KOPT-K1 (cell line): ENCODE measurements at regions not wholly inside any gene's neighbourhood (a gene's known extent, or its start where the extent isn't known, plus 50 kb on each side); places are given as distances from the start of the nearest gene placed in this dataset.

Experiments
- H3K27ac ChIP-seq: fragments of 200-600 bp; sonication (generic); 2 replicates; pipeline ENCODE4 v1.5.1; 2016; ENCODE audit warnings: antibody characterized with exemption, mild to moderate bottlenecking, low read depth, low read length; ENCODE audit not compliant: poor library complexity, severe bottlenecking
- H3K36me3 ChIP-seq: fragments of 200-600 bp; sonication (generic); 2 replicates; pipeline ENCODE4 v1.5.1; 2017; ENCODE audit warnings: antibody characterized with exemption, mild to moderate bottlenecking, low read length, moderate library complexity; ENCODE audit not compliant: insufficient read depth
- H3K9me3 ChIP-seq: fragments of 200-600 bp; sonication (generic); 2 replicates; pipeline ENCODE4 v1.5.1; 2017; ENCODE audit warnings: antibody characterized with exemption, low read length, mild to moderate bottlenecking; ENCODE audit not compliant: insufficient read depth, poor library complexity, severe bottlenecking

DNA sequence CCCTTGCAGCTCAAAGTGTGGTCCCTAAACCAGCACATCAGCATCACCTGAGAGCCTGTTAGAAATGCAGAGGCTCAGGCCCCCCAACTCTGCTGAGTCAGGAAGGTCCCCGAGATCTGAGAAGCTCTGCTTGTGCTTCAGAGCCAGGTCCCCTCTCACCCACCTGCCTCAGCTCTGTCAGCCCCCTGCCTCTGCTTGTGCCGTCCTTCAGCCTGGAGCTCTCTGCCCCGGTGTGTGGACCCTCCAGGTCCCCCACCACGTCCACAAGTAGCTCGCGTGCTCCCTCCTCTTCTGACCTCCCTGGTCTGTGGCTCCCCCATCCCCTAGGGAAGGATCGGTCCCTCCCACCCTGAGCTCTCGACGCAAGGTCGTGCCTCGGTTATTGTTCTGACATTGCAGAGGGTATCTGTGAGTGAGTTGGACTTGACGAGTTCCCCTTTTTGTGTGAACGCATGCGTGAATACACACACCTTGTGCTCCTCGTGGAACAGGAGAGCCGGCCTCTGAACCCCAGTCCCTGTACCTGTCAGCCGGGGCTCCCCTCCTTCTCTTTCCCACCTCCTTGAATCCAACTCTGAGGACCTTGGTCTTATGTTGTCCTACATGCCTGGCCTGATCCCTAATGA lies 75.5 kb upstream of the TAF1B start:
- H3K9me3 ChIP-seq, result no peaks in the 10 kb centered on the region
- H3K36me3 ChIP-seq, result no peaks in the 10 kb centered on the region
- H3K27ac ChIP-seq, result no peak overlapping the region

DNA sequence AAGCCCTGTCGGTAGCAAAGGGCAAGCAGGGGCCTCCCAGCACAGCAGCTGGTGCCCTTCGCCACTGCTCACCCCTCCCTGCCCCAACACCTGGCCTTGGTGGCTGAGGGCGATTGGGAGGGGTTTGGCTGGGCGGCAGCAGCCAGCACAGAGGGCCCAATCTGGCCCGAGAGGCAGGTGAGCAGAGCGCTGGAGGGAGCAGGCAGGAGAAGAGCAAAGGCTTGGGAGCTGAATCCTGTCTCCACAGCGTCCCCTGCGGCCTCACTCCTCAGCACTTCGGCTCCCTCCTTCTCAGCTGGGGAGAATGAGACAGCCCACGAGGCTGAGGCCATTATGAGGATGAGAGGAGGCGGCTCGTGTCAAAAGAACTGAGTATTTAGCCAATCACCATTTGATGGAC lies 74.9 kb upstream of the TAF1B start:
- Histone ChIP-seq H3K36me3 (no peaks in the 10 kb centered on the region), H3K27ac (no peak overlapping the region), H3K9me3 (no peaks in the 10 kb centered on the region)

DNA sequence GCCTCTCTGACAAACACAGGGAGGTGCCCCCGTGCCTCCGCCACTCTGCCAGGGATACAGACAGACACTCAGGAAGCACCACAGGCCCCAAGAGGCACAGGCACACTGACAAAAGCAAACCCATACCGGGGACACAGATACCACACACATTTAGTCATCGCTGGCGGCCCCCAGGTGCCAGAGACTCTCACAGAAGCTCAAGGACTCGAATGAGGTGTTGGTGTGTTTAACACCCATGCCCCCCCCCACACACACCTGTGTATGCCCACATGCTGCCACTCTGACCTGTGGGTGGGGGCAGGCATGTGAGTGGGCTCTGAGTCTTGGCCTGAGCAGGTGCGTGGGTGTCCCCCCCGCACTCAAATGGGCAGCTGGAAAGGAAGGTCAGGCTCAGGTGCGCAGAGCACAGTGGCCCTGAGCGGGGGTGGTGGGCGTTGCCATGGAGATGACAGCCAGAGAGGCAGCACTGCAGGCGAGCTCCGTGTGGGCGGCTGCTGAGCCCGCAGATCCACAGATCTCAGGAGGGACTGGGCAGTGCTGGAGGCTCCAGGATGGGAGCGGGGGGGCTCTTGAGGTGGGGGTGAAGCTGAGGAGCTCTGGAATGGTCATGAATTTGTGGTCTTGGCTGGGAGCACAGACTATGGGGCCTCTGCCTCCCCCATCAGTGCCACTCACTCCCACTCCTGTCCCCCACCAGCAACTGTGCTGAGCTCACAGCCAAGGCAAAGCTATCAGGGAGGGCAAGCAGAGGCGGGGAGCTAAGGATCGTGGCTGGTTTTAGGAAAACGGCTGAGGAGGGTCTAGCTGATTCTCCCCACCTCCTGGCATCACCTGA lies 73.9 kb upstream of the TAF1B start:
- H3K36me3 ChIP-seq, result no peaks in the 10 kb centered on the region
- no peak overlapping the region for H3K27ac ChIP-seq
- H3K9me3 ChIP-seq, result no peaks in the 10 kb centered on the region

DNA sequence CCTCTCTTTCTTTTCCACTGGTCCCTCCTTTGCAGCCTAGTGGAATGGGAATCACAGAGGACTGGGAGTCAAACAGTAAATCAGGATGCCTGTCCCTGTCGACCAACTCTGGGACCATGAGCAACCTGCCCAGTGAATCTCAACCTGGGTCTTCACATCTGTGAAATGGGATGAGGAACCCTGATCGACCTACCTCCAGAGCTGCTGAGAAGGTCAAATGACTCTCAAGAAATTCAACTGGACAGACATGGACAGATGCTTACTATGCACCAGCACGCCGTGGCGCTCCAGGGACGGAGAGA lies 73.3 kb upstream of the TAF1B start:
- Histone ChIP-seq H3K9me3 (no peaks in the 10 kb centered on the region), H3K36me3 (no peaks in the 10 kb centered on the region), H3K27ac (no peak overlapping the region)

DNA sequence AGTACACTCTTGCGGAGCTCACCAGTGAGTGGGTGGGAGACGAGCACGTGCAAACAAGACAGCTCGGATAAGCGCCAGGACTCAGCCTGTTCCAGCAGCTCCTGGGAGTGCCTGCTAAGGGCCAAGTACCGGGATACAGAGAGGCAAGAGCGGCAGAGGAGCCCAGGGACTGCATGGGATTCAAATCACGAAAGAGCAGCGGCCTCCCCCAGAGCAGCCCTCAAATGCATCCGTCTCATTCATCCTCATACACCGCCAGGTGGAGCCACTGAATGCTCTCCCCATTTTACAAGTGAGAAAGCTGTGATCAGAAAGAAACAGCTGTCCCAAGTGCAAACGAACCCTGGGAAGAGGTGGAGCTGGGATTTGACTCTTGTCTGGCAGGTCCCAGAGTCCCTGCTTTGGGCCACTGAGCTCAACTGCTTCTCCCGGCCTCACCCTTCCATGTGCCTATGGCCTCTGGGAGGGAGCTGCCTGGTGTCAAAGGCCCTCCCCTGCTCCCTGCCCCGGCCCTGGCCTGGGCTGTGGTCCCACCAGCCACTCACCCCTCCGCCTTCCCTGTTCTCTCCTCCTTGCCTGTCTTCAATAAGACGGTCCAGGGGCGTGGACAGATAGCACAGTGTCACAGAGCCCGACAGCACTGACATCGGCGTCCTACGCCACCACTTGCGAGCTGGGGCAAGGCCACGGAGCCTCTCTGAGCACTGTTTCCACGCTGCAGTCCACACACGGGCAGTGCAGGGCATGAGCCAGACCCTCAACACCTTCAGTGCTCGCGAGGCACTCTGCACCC lies 72.8 kb upstream of the TAF1B start:
- no peaks in the 10 kb centered on the region for H3K36me3 ChIP-seq
- H3K9me3 ChIP-seq, result no peaks in the 10 kb centered on the region
- H3K27ac ChIP-seq, result no peak overlapping the region

DNA sequence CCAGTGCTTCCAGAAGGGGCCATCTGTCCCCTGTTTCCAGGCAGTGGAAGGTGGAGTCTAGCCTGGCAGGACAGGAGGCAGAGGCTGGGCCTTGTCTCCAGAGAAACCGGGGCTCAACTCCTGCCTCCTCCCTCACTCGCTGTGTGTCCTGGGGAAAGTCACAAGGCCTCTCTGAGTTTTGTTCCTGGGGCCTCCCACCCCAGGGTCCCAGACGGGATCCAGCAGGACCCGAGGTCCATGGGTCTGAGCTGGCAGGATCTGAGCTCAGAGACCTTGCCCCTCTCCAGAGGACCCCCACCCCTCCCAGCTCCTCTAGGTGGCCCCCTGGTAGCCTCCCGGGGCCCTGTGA lies 72.2 kb upstream of the TAF1B start:
- H3K36me3 ChIP-seq, result no peaks in the 10 kb centered on the region
- H3K27ac ChIP-seq, result no peak overlapping the region
- no peaks in the 10 kb centered on the region for H3K9me3 ChIP-seq

DNA sequence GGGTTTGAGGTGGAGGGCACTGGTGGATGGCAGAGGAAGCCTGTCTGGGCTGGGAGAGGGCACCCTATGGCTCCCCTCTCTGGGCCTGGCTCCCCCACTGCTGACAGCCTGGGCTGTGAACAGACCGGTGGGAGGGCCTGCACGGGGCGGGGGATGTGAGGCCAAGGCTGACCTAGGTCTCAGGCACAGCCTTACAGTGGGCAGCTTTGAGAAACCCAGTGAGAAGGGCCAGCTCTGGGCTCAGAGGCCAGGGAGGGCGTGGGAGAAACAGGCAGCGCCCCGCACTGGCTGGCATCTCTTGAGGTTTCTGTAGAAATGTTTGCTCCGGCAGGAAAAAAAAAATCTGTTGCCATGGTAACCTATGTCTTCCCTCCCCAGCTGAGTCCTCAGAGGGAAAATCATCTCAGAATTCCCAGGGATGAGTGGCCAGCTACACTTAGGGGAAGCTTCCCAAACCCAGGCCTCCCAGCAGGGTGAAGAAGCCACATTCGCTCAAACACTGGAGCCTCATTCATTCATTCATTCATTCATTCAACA lies 71.7 kb upstream of the TAF1B start:
- Histone ChIP-seq H3K36me3 (no peaks in the 10 kb centered on the region), H3K9me3 (no peaks in the 10 kb centered on the region), H3K27ac (no peak overlapping the region)

DNA sequence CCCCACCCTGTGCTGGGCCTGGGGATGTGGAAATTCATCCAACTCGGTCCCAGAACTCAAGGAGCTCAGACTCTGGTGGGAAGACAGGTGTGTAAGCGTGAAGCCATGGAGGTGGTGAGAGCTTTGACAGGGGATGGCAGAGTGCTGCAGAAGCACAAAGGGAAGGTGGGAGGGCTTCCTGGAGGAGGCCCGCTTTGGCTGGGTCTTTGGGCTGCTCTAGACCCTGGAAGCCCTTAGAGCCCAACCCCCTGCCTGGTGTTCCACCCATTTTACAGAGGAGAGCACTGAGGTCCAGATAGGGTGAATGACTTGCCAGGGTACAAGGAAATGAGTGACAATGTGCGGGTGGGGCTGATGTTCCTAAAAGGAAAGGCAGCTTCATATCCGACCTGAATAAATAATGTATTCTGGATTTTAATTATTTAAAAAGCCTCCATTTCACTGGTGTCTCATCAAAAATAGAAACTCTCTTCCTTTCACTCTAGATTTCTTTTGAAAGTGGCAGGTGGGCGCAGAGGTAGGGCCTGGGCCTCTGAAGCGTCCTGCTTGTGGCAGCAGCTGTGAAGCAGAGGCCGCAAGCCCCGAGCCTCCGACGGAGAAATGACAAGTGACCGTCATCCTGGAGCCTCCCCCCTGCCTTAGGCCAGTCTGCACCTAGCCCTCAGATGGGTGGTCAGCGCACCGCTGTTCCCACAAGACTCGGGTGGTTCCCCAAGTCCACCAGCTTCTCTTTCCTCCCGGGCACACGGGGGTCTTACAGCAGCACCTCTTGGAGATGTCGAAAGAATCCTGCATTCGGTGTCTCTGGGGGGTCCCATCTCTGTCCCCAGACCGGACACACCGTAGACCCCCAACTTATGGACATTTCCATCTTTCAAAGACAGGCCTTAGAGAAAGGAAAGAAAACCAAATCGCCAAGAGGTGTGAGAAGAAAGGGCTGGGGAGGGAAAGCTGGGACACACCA lies 71.0 kb upstream of the TAF1B start:
- Histone ChIP-seq H3K27ac (no peak overlapping the region), H3K9me3 (no peaks in the 10 kb centered on the region), H3K36me3 (no peaks in the 10 kb centered on the region)

DNA sequence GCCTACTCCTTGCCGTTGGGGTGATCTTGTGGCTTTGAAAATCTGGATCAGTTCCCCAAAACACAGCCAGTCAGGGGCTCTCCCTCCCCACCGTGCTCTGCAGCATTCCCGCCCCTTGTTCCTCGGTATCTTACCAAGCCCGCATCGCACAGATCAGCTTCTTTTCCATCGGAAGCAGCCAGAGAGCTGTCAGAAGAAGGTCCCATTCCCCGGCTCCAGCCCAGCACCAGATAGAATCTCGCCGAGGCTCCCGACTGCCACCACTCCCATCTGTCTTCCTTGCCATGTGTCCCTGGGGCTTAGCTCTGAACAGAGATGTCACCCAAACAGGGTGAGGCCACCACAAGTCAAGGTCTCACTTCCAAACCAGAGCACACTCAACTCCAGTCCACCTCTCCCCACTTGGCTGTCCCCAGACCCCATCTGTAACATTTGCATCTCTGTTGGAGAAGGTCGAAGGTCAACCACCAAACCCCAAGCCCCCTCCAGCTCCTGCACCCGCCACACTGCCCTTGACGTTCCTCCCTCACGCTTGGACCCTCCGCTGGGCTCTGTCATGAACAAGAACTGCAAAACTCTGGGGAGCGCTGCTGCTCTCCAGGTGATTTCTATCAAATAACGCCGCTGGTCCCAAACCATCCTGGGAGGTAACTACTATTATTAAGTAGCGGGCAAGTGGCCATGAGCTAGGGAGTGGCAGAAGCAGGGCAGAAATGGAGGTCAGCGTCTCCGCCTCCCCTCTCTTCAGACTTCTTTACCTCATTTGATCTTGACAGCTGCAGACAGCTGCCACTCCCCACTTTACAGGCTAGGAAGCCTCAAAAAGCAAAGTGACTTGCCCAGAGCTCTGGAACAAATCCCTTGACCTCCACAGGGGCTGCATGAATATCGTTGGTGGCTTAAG lies 70.0 kb upstream of the TAF1B start:
- no peak overlapping the region for H3K27ac ChIP-seq

DNA sequence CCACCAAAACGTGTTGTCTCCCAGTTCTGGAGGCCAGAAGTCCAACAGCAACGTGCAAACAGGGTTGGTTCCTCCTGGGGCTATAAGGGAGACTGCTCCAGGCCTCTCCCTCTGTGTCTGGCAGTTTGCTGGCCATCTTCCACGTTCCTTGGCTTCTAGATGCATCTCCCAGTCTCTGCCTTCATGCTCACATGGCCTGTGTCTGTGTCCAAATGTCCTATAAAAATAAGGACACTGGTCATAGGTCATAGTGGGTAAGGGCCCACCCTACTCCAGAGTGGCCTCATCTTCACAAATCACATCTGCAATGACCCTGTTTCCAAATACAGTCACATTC lies 69.4 kb upstream of the TAF1B start:
- Histone ChIP-seq H3K9me3 (no peaks in the 10 kb centered on the region), H3K27ac (no peak overlapping the region), H3K36me3 (no peaks in the 10 kb centered on the region)

More for the DNA sequence above, 70.0 kb upstream of the TAF1B start:
- Histone ChIP-seq H3K36me3 (no peaks in the 10 kb centered on the region), H3K9me3 (no peaks in the 10 kb centered on the region)

DNA sequence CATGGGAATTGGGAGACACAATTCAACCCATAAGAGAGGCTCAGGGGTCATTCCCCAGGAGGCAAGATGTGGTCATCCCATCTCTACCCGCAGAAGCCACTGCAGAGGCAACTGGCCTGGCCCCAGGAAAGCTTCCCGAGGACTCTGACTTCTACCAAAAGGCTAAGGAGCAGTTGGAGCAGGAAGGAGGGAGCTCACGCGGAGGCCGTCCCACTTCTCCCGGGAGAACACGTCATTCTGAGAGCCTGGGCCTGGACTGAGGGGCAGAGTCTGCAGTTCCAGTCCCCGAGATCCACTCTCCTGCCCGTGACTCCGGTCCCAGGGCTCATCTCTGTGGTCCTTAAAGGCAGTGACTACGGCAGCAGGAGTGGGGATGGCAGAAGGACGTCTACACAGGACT lies 69.0 kb upstream of the TAF1B start:
- no peaks in the 10 kb centered on the region for H3K36me3 ChIP-seq
- H3K9me3 ChIP-seq, result no peaks in the 10 kb centered on the region
- H3K27ac ChIP-seq, result no peak overlapping the region

DNA sequence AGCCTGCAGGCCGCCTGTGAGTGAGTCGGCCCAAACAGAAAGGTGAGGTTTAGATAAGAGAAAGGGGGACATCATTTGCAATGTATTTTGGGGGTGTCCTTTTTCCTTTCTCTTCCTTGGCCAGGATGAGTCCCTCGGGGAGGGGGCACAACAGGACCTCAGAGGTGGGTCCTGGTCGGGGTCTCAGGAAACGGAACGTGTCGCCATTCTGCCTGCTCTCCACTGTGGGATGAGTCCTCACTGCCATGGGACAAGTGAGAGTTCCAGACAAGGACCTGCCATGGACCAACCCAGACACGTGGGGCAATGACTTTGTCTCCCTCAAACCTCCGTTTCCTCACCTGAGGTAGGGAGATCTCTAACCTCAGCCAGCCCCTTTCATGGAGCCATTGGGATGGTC lies 67.9 kb upstream of the TAF1B start:
- H3K9me3 ChIP-seq, result no peaks in the 10 kb centered on the region

DNA sequence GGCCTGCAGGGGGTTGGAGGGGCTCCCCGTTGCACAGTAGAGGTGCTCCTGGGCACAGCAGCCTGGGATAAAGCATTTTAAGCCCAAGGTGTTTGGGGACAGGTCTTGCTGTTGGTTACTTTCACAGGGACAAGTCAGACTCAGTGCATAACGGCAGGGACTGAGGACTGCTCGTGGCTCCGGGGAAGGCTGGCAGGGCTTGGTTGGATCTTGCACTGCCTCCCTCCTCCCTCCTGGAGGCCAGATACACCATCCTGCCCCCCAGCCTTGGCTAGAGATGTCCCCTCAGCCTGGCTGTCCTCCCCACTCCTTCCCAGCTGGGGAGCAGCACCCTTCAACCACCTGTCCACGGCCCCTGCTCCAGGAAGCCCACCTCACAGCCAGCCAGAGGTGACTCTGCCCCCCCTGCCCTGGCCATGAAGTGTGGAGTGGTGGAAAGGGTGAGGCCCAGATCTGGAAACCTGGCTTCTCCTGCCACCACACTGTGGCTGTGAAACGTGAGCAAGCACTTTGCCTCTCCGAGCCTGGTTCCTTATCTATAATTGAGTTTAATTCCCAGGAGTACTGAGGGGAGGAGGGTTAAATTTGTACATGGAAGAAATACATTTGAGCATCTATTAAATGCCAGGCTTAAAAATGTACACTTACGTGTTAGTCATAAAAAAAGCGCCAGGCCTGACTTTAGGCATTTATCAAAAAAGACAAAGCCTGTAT lies 67.1 kb upstream of the TAF1B start:
- Histone ChIP-seq H3K27ac (no peak overlapping the region), H3K9me3 (no peaks in the 10 kb centered on the region), H3K36me3 (no peaks in the 10 kb centered on the region)

More for the DNA sequence above, 67.9 kb upstream of the TAF1B start:
- no peak overlapping the region for H3K27ac ChIP-seq
- no peaks in the 10 kb centered on the region for H3K36me3 ChIP-seq
